ENCODE measurements at regions not wholly inside any gene's neighbourhood (a gene's known extent, or its start where the extent isn't known, plus 50 kb on each side); places are given as distances from the start of the nearest gene placed in this dataset.

DNA sequence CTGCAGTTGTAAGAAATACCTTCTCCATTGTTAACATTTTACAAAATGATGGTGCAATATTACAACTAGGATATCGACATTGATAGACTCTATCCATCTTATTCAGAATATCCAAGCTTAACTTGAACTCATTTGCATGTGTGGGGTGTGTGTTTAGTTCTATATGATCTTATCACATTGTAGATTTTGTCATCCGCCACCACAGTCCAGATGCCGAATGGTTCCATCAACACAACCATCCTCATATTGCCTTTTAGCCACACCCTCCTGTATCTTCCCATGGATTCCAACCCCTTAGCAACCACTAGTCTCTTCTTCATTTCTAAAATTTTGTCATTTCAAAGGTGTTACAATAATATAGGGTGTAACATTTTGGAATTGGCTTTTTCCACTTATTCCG, 452.9 kb upstream of the AKR1E2 start:
- DNase-seq, result no peak

DNA sequence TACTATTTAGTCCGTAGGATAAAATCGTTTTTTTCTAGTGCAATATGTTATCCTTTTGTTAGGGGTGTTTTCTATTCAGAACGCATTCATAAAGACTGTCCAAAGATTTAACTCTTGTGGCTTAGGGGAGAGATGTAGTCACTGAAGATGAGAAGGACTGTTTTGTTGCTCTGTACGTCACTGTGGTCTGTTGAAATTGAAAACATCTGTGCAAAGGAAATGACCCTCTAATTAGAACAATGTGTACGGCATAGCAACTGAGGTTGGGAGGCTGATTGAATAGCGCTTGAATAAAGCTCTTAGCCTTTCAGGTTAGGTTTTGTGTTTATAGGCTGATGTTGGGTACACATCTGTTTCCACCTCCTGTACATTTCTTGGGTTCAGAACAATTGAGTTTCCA, 453.4 kb upstream of the AKR1E2 start:
- no peak for DNase-seq

DNA sequence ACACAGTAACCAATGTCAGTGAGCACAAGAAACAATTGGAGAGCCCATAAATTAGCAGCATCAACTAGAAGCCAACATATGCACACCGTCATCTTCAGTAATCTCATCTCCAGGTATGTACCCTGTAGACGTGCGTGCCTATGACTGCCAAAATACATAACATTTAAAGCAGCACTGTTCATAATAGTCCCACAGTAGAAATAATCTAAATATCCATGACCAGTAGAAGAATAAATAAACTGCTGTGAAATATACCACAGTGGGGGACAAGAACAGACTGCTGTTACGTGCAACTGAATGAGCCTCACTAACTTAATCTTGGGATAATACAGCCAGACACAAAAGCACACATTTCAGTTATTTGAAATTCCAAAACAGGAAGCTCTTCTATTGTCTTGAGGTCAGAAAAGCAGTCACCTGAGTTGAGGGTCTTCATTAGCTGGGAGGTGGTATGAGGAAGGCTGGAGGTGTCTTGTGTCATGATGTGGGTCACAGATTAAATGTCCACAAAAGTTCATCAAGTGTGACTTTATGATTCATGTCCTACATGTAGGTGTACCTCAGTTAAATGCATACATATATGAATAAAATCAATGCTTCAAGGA, 454.2 kb upstream of the AKR1E2 start:
- DNase-seq, result no peak

DNA sequence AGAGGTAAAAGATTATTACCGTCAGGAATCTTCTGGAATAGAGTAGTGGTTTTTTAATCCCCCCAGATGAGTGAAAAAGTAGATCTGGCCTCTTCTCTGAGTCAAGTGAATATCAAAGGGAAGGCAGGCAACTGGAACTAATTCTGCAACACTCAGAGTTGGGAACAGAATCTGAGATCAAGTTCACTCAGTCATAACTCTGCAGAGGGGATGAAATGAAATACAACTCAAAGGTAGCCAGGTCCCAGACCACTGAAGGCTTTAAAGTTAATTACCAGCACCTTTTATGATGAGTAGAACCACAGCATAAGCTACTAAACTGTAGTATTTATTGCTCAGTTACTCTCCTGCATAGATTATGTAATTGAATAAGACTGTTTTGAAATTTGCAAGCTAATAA, 455.6 kb upstream of the AKR1E2 start:
- DNase-seq, result no peak

DNA sequence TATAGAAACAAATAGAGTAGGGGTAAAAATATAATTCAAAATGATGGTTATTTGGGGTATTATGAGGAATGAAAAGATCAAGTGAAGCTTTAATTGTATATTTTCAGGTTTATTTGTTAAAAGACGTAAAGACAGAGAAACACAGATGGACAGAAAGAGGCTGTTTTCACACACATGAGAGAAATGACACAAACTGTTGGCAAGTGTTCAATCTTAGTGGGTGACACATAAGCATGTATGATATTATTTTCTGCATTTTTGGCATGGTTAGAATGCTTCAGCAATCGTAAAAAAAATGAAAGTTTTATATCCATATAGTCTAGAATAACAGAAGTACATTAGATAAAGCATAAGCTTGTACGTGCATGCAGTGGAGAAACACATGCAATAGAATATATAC, 464.4 kb upstream of the AKR1E2 start:
- DNase-seq, result no peak

DNA sequence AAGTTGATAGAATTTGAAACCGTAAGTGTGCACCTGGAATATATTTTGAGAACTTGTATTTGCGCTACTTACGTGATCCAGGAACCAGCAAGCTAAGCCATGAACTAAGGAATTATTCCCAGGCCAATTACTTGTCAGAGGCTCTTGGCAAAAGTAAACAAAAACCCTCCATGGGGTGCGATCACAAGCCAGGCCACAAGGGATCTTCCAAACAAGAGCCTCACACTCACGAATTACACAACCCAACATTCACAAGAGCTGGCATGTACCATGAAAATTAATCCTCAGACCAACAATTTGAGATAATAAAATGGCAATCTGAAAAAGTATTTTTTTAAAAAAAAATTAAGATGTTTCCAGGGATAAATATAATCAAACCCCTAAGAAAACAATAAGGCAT, 467.0 kb upstream of the AKR1E2 start:
- no peak for DNase-seq

DNA sequence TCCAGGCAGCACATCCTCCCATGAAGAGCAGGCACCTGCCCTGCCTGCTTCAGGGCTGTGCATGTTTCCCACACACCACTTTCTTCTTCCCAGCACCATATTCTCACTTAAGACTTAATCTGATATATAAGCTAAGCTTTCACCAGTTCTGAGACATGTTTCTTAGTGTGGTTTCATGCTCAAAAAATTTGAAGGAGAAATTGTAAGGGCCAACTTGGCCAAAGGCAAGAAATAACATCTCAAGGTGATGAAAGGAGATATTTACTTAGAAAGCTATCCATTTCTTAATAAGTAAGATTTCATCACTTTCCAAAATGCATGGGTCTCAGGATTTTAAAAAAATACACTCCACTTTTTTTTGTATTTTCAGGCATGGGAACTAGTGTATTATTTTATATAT, 468.1 kb upstream of the AKR1E2 start:
- no peak for DNase-seq

DNA sequence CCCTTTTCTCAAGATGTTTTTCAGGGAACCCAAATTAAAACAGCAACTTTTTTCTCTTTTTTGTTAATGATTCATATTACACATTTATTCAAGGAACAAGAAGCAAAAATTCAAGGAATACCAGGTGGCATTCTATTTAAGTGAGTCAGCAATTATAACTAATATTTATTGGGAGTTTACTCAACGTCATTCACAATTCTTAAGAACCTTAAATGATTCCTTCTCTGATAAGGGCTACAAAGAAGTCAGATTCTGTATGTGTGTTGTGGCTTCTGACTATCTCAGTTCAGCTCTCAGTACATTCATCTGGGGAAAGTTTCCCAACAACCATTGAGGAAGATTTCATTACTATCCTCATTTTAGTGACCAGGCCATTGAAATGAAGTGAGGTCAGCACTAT, 470.7 kb upstream of the AKR1E2 start:
- no peak for DNase-seq

DNA sequence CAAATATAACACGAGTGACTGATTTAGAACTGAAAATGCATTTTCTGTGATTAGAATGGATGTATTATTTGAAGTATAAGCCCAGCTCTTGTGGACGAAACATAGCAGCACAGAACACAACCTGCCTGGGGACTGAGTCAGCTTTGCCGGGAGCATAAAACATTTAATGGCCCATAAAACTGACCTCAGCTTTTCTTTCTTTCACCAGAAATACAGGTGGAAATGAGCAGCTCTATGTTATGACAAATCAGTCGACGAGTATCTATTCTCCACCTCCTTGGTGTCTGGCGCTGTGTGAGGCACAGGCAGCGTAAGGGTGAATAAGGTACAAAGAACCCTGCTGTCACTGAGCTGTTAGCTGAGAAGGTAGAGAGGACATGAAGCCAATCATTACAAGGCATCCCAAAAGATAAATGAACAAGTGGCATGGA, 471.6 kb upstream of the AKR1E2 start:
- DNase-seq, result no peak

DNA sequence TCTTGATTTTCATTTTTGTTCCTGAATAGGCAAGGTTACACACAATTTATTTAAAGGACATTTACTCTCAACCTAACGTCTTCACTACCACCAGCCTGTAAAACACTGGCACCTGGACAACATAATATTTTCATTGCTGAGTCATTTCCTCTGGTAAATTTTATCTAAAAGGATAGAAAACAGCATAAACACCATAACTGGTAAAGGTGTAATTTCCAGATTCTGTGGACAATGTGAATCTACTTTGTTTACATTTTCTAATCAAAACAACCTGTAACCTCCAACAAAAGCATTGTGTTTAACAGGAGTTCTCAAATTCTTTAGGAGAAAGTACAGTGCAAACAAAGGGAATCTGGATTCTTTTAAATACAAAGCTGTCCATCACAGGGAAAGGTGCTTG, 472.0 kb upstream of the AKR1E2 start:
- DNase-seq, result no peak

DNA sequence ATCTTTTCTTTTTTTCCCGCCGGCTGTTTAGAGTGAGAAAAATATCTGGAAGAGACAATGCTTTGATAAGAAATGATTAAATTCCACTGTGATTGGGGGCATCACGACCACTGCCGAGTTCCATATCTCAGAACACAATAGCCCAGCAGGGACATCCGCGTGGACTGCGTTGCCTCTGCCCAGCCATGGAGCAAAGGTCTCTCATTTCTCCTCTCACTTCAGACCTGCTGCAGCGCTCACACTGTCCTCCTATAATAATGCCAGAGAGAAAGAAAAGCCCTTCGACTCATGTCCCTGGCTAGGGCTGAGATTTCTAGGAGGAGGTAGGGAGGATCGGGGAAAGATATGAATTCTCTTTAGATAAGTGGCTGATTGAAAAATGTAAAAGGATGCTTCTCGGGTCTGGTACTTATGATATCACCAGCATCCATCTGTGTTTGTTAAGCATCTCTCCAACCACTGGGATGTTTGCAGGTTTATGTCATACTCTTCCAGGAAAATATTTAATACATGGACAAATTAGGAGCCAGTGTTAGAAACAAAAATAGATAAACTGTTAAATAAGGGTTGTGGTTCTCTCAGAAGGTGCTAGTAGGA, 472.9 kb upstream of the AKR1E2 start:
- DNase-seq, result no peak

DNA sequence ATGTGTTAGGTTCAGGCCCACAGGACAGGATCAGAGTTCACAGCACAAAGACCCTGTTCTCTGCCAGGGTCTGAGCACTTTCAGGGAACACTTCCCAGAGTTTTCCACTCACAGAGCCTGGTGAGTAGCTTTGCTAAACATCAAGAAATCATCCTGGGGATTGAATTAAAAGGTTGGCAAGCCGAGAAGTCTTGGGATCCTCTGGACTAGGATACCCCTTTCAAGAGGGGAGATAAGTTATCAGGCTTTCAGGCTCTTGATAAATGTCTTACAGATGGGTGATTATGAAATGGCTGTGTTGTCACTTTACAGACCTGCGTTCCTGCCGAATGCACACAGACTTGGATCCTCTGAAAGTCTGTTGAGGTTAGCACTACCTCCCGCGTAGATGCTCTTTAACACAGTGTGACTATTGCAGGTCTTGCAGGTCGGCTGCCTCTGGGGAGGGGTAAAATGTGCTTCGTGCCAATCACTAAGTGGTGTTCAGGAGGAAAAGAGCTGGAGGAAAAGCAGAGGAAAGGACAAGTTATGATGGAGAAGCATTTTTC, 473.5 kb upstream of the AKR1E2 start:
- DNase-seq, result no peak

DNA sequence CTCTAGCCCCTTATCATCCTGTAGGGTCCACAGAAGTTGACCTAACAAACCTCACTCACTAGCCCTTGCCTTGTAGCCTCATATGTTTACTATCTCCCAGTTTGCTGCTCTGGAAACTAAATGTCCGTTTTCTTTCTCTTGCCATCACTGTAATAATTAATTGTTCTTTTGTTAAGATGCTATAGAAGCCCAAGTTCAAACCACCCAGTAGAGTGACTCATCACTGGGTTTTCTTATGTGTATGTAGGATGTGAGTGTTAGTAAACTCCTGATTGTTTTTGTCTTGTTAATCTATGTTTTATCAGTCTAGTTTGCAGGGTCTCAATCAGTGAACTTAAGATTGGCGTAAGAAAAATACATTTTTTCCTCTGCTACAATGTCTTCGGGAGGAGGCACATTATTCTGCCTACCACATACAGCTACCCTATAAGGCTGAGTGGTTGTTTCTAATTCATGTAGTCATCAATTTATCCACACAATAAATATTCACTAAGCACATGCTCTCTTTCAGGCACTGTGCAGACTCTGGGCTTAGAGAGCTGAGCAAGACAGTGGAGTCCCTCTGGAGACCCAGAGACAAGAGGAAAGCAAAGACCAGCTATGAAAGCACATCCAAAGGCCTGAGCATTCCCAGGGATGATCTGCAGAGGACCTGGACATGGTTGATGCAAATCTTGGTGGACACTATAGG, 474.1 kb upstream of the AKR1E2 start:
- no peak for DNase-seq

DNA sequence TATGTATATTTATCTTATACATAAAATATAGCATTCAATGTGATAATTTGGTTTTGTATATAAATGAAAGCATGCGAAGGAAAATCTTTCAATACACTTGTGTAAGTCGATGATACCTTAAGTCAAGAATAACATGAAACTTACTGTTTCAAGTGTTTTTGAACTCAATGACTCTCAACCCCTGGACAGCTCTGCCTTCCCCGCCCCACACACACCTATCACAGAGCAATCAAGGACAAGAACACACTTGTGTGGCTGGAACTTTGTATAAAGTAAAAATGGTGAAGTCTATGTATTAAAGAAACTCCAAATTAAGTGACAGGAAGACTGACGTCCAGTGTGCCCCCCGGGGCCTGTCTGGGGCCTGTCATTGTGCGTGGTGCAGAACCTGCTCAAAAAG, 478.6 kb upstream of the AKR1E2 start:
- DNase-seq, result no peak

DNA sequence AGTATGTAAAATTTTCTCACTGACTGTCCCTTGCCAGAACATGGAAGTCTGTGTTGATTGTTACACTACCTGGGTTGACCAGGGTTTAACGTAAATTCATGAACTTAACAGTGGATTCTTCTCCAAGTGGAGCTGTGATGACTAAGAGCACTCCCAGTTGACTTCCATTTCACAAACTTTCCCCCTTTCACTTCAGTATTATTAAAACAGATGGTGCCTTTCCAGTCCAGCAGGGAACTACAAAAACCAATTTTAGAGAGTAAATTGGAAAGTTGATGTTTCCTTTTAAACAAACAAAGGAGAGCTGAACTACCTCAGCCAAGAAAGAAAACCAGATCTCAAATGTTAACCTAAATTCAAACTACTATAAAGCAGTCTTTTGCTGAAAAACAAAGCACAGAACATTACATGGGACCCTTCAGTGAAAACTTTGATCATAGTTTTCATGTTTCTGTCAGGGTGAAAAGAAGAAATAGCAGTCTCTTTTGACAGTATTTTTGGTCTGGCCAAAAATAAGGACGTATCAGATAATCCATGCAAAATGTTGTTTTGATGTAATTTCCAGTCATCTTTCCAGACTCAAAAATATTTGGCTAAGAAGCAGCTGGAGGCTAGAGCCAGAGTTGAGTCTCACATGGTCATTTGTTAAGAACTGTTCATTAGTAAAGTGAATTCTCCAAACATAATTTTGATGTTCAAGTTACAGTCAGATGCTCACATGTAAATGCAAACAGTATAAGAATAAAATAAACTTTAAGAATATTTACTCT, 479.9 kb upstream of the AKR1E2 start:
- no peak for DNase-seq

DNA sequence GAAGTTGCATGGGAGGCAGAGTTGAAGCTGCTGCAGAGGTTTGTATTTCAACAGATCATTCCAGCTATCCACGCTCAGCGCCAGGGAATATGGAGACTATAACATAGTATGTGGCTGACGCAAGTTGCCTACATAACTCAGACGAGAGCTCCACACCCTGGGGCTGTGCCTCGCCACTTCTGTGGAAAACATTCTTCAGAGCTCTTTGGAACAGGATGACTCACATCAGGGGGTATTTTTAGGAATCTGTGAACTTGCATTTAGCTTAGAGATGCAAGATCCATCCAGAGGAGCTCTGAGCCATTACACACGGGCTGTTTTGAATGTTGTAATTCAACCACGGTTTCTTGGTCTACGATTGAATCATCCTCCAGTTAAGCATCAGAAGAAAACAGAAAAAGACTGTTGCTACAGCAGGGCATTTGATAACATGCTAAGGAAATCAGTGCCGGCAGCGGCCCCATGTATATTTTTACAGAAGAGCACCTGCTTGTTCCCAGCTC, 481.5 kb upstream of the AKR1E2 start:
- no peak for DNase-seq

DNA sequence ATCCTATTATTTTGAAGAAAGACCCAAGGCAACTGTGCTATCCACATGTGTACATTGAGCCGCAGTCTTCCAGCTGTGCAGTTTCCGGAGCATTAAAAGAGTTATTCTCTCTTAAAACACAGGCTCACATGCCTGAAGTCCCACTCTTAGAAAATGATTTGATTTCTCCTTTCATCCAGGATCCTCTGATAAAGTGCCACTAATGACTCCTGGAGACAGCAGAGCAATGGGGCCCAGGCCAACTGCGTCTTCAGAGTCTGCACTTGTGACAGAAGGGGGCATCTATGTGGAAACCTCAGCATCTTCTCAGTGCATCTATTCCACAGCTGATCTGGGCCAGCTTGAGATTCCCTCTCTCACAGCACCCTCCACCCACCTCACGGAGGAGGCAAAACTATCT, 482.1 kb upstream of the AKR1E2 start:
- DNase-seq, result no peak

DNA sequence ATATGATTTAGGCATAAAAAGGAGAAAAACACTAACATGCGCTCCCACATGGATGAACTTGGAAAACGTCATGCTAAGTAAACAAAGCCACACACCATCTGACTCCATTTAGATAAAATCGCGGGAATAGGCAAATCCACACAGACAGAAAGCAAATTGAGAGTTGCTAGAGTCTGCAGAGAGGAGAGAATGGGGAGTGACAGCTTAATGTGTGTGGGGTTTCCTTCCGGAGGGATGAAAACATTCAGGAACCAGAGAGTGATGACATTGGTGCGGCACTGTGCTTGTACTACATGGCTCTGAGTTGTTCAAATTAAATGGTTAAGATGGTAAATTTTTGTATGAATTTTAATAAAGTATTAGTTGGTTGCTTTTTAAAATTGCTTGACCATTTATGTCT, 482.9 kb upstream of the AKR1E2 start:
- DNase-seq, result no peak

DNA sequence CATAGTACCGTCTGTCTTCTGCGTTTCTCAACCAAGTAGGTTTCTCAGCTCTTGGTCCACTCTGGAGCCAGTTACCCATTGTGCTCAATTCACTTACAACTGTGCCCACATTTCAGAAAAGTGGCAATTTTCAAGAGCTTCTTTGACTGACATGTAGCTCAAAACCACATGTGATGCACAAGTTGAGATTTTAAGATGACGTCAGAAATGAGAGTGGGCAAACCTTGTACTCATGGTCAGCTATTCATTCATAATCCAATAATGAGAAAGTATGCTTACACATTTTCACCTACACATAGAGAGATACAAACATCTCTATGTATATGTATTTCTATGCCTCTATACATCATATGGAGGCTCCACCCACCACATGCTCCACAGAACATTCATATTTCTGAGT, 487.2 kb upstream of the AKR1E2 start:
- no peak for DNase-seq

DNA sequence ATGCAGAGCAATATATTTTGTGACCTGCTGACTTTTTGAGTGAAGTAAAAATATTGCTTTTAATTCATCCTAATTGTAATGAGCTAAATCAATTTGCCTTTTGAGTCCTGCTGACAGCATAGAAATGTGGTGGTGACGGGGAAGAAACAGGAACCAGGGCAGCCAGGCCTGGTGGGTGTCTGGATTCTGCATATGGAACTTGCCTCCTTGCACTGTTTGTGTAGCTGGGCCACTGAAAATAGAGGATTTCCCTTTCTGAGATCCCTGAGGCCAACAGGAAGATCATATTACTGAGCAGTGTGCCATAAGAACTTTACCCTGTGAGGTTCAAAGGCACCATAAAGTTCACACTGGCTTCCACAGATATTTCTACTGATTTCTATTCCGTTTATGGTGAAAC, 488.4 kb upstream of the AKR1E2 start:
- no peak for DNase-seq

DNA sequence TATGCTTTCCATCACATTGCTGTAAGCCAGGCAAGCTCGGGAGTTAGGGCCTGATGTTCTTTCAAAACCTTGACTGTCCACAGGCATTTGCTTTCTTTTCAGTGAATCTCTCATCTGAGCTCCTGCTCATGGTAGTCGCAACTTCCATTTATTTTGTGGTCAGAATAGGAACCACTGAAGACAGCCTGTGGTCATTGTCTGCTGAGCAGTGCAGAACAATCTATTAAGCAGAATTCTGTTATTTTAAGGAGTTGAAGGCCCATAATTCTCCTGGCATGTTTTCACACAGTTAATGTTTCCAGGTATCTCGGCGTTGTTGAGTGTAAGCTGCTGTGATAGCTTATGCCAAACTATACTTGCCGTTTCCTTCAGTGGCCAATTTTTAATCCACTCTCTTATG, 491.1 kb upstream of the AKR1E2 start:
- no peak for DNase-seq

DNA sequence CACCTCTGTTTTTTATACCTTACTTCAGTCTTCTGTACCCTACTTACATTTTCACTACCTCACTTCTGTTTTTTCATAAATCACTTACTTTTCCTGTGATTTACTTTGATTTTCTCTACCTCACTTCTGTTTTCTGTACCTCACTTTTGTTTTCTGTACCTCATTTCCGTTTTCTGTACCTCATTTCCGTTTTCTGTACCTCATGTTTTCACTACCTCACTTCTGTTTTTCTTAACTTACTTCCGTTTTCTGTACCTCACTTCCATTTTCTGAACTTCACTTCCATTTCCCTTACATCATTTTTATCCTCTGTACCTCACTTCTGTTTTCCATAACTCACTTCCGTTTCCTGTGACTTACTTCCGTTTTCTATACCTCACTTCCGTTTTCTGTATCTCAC, 492.0 kb upstream of the AKR1E2 start:
- DNase-seq, result no peak

DNA sequence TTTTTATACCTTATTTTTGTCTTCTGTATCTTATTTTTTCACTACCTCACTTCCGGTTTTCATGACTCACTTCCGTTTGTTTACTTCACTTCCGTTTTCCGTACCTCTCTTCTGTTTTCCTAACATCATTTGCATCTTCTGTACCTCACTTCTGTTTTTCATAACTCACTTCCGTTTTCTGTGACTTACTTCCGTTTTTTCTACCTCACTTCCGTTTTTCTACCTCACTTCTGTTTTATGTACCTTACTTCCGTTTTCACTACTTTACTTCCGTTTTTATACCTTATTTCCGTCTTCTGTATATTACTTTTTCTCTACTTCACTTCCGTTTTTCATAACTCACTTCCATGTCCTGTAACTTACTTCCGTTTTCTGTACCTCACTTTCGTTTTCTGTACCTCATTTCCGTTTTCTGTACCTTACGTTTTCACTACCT, 492.5 kb upstream of the AKR1E2 start:
- peak; percentile 53 for DNase-seq
